Heart right ventricle (tissue), 16 donors: ENCODE measurements at regions not wholly inside any gene's neighbourhood (a gene's known extent, or its start where the extent isn't known, plus 50 kb on each side); places are given as distances from the start of the nearest gene placed in this dataset.
A peak's percentile ranks its signal among the peaks of the same experiment; 100 is the strongest.

Experiments used
- ATAC-seq, 8 donors: fragments of 200-7000 bp; cut with Tn5 transposase; one replicate each; pipeline ENCODE4 v1.9.1; 2020; ENCODE audit warnings: mild to moderate bottlenecking in 8 of 8, moderate library complexity in 8 of 8, moderate number of reproducible peaks in 1 of 8
- DNase-seq, 2 donors: peaks; one replicate each; pipeline ENCODE4 v3.0.0-alpha.2; 2020
- H3K27ac ChIP-seq, 10 donors: fragments of 200-600 bp; sonication (generic) in 2 of 10; one replicate each; pipeline versions ENCODE4 v1.5.0 to v1.8.0; 2020 to 2022; ENCODE audit warnings: mild to moderate bottlenecking in 3 of 10
- H3K27me3 ChIP-seq, 7 donors: fragments of 200-600 bp; one replicate each; pipeline ENCODE4 v1.8.0; 2021 to 2022; ENCODE audit warnings: mild to moderate bottlenecking in 2 of 7
- H3K36me3 ChIP-seq, 9 donors: fragments of 200-600 bp; sonication (generic) in 1 of 9; one replicate each; pipeline versions ENCODE4 v1.5.0 to v1.8.0; 2020 to 2022; ENCODE audit warnings: mild to moderate bottlenecking in 2 of 9
- H3K4me1 ChIP-seq, 9 donors: fragments of 200-600 bp; sonication (generic) in 1 of 9; one replicate each; pipeline versions ENCODE4 v1.5.0 to v1.8.0; 2020 to 2022; ENCODE audit warnings: mild to moderate bottlenecking in 4 of 9
- H3K4me3 ChIP-seq, 10 donors: fragments of 200-600 bp; sonication (generic) in 2 of 10; one replicate each; pipeline versions ENCODE4 v1.5.0 to v1.8.0; 2020 to 2022; ENCODE audit warnings: mild to moderate bottlenecking in 7 of 10, moderate library complexity in 2 of 10
- H3K9me3 ChIP-seq, 11 donors: fragments of 200-600 bp in 10 of 11; sonication (generic) in 2 of 11; one replicate each; pipeline versions ENCODE4 v1.5.0 to v1.8.0; 2013 to 2022; ENCODE audit warnings: mild to moderate bottlenecking in 2 of 11, control low read depth in 1 of 11, moderate library complexity in 1 of 11
- CTCF ChIP-seq, 9 donors: fragments of 200-600 bp; sonication (generic) in 2 of 9; IDR thresholded peaks; one replicate each; pipeline versions ENCODE4 v1.5.0 to v1.8.0; 2021 to 2022; ENCODE audit warnings: antibody characterized with exemption in 9 of 9, mild to moderate bottlenecking in 5 of 9, moderate library complexity in 1 of 9
- WGBS, 2 donors: extraction: QIAGEN DNeasy Blood & Tissue Kit; methylation state at CpG; one replicate each; pipeline ENCODE4 v1.1.7; 2013; ENCODE audit warnings: inconsistent platforms in 1 of 2; 5-methylcytosine and 5-hydroxymethylcytosine counted together
- intact Hi-C, 10 donors: fragments of 100-400 bp; cut with DNase I; formaldehyde crosslinking; loops; one replicate each; pipeline versions ENCODE4 v1.11.1 to v1.14.2; 2022
- donor health status: Arrhythmogenic right ventricular cardiomyopathy.
- donor health status: ischemic (EF 13 %, LVEDD 7.1; RV severe dilation, severe dysfunction).
- donor health status: healthy with polysubstance abuse.
- donor health status: DM: no; HTN: yes; CAD: no.
- donor health status: DM: no; HTN: no; CAD: no.
- donor health status: ischemic (EF 25% LVEDD 6.9; RV normal size, moderate dysfunction).
- donor health status: ischemic (EF 25% LVEDD 5.7; RV mildly dilated, moderate dysfunction).
- donor health status: healthy.
- donor health status: DM: yes; HTN: yes; CAD: no.
- donor health status: Ischemic cardiomyopathy.
- donor health status: ischemic (EF 35%, LVEDD 5.7; RV mildly dilated, moderate dysfunction).
- donor health status: nonischemic (EF 11% LVEDD 7.7; RV severe dilation, severe dysfunction).
- donor health status: DM: yes; HTN: yes; CAD: no.
- donor health status: PGD.
- donor health status: ischemic (EF 29% LVEDD 5.4; RV normal size, mild dysfunction).
- donor health status: nonischemic (EF 23%, LVEDD 6.1; RV moderate dilation, normal function).

- intact Hi-C loops, result no loop called here
- Histone ChIP-seq H3K4me3 (no peak overlapping the region), H3K27me3 (peaks cover 0 to 8% (median 0%) of the 10 kb centered on the region in 7 donors), H3K4me1 (no peaks in the 10 kb centered on the region), H3K9me3 (no peaks in the 10 kb centered on the region), H3K36me3 (no peaks in the 10 kb centered on the region), H3K27ac (no peak overlapping the region)
- WGBS, 2 donors, result 73 to 82% methylated on average over 7 of the region's 7 CpGs
- ATAC-seq (no peak), DNase-seq (no peak)
- no peak for TF ChIP-seq CTCF (IDR thresholded peaks at IDR 0.05)
Measured at GRCh38 chr2:121118951-121119350, 166.1 kb downstream of the TFCP2L1 start.

DNA sequence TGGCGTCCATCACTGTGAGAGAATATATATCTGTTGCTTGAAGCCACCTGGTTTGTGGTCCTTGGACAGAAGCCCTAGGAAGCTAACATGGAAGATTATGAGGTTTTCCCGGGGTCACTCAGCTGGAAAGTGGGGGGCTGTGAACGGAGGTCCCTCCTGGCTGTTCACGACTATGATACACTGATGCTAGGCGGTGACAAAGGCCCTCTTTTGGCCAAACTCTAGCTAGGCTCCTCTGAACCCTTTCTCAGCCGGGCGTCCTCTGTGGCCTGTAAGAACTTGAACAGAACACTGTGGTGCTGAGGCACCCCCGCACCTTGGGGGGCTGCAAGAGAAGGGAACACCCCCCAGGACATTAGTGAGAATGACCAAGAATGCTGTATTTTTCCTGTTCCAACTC is 164.6 kb downstream of the TFCP2L1 start:
- ATAC-seq (no peak), DNase-seq (no peak)
- Histone ChIP-seq H3K27ac (no peak overlapping the region), H3K4me1 (no peaks in the 10 kb centered on the region), H3K9me3 (no peaks in the 10 kb centered on the region), H3K36me3 (no peaks in the 10 kb centered on the region), H3K4me3 (no peak overlapping the region), H3K27me3 (peaks cover 0 to 10% (median 0%) of the 10 kb centered on the region in 7 donors)
- WGBS, 2 donors, result 90 to 93% methylated on average over 8 of the region's 8 CpGs
- intact Hi-C loops, result loop anchor here in 3 of 10 donors (10.0 kb wide), 3 partner anchors 164 to 594 kb away; partner anchors contain the start of gene TFCP2L1 (in 1 of the 3)
- TF ChIP-seq CTCF (IDR thresholded peaks at IDR 0.05), result no peak

GRCh38 chr2:121120991-121121390 is 164.0 kb downstream of the TFCP2L1 start:
- peak in 1 of 8 donors; percentile 22 for ATAC-seq
- intact Hi-C loops, result loop anchor here in 3 of 10 donors (10.0 kb wide), 3 partner anchors 164 to 594 kb away; partner anchors contain the start of gene TFCP2L1 (in 1 of the 3)
- DNase-seq, result no peak

GRCh38 chr2:121121661-121122060 is 163.3 kb downstream of the TFCP2L1 start:
- Histone ChIP-seq H3K27me3 (peaks cover 0 to 10% (median 0%) of the 10 kb centered on the region in 7 donors), H3K9me3 (no peaks in the 10 kb centered on the region), H3K4me1 (no peaks in the 10 kb centered on the region), H3K27ac (no peak overlapping the region), H3K36me3 (no peaks in the 10 kb centered on the region), H3K4me3 (no peak overlapping the region)
- no peak for ATAC-seq
- TF ChIP-seq CTCF (IDR thresholded peaks at IDR 0.05), result no peak
- no peak for DNase-seq
- intact Hi-C loops, result loop anchor here in 3 of 10 donors (10.0 kb wide), 3 partner anchors 163 to 593 kb away; partner anchors contain the start of gene TFCP2L1 (in 1 of the 3)
- 85% methylated on average over 7 of the region's 7 CpGs for WGBS, 2 donors

More at GRCh38 chr2:121120991-121121390, 164.0 kb downstream of the TFCP2L1 start:
- no peaks in the 10 kb centered on the region for H3K36me3 ChIP-seq
- 83 to 85% methylated on average over 8 of the region's 8 CpGs for WGBS, 2 donors
- no peaks in the 10 kb centered on the region for H3K9me3 ChIP-seq
- H3K4me3 ChIP-seq, result no peak overlapping the region
- peaks cover 0 to 10% (median 0%) of the 10 kb centered on the region in 7 donors for H3K27me3 ChIP-seq
- no peak overlapping the region for H3K27ac ChIP-seq
- no peaks in the 10 kb centered on the region for H3K4me1 ChIP-seq
- TF ChIP-seq CTCF (IDR thresholded peaks at IDR 0.05), result no peak
